Neural progenitor cell (in vitro differentiated cells): ENCODE measurements at regions not wholly inside any gene's neighbourhood (a gene's known extent, or its start where the extent isn't known, plus 50 kb on each side); places are given as distances from the start of the nearest gene placed in this dataset.

Experiments
- DNase-seq: peaks from one replicate; pipeline ENCODE4 v3.0.0-alpha.2; 2016; ENCODE audit warnings: low spot score
- H2AFZ ChIP-seq: fragments of 200-600 bp; sonication (generic); replicated peaks from 2 replicates; pipeline ENCODE4 v1.6.1; 2016; ENCODE audit warnings: antibody characterized with exemption
- H3F3A ChIP-seq: fragments of 200-600 bp; sonication (generic); 2 replicates; pipeline ENCODE4 v1.6.1; 2016; ENCODE audit warnings: antibody characterized with exemption, low read depth
- H3K27ac ChIP-seq: fragments of 200-600 bp; sonication (generic); 2 replicates; pipeline ENCODE4 v1.5.1; 2016; ENCODE audit warnings: mild to moderate bottlenecking
- H3K27me3 ChIP-seq: fragments of 200-600 bp; sonication (generic); 2 replicates; pipeline ENCODE4 v1.6.1; 2016; ENCODE audit warnings: mild to moderate bottlenecking, moderate library complexity
- H3K36me3 ChIP-seq: fragments of 200-600 bp; sonication (generic); 2 replicates; pipeline ENCODE4 v1.5.1; 2016
- H3K4me1 ChIP-seq: fragments of 200-600 bp; sonication (generic); 2 replicates; pipeline ENCODE4 v1.6.1; 2016; ENCODE audit warnings: mixed run types
- H3K4me2 ChIP-seq: fragments of 200-600 bp; sonication (generic); 2 replicates; pipeline ENCODE4 v1.6.1; 2016
- H3K4me3 ChIP-seq: fragments of 200-600 bp; sonication (generic); 2 replicates; pipeline ENCODE4 v1.5.1; 2016
- H3K79me2 ChIP-seq: fragments of 200-600 bp; sonication (generic); 2 replicates; pipeline ENCODE4 v1.6.1; 2016; ENCODE audit warnings: low read depth
- H3K9ac ChIP-seq: fragments of 200-600 bp; sonication (generic); 2 replicates; pipeline ENCODE4 v1.6.1; 2016
- H3K9me3 ChIP-seq: fragments of 200-600 bp; sonication (generic); 2 replicates; pipeline ENCODE4 v1.5.1; 2016; ENCODE audit warnings: low read depth
- H4K20me1 ChIP-seq: fragments of 200-600 bp; sonication (generic); 2 replicates; pipeline ENCODE4 v1.6.1; 2016; ENCODE audit warnings: low read depth
- H3K27ac Mint-ChIP-seq: 3 replicates; pipeline ENCODE4 v1.8.0; 2021; ENCODE audit warnings: mixed read lengths
- H3K27me3 Mint-ChIP-seq: 2 replicates; pipeline ENCODE4 v1.8.0; 2022; ENCODE audit warnings: low read depth, mild to moderate bottlenecking, inconsistent platforms, moderate library complexity, mixed read lengths; ENCODE audit not compliant: insufficient read depth
- H3K36me3 Mint-ChIP-seq: 3 replicates; pipeline ENCODE4 v1.8.0; 2021; ENCODE audit warnings: mixed read lengths
- H3K4me1 Mint-ChIP-seq: 3 replicates; pipeline ENCODE4 v1.8.0; 2021; ENCODE audit warnings: mixed read lengths
- H3K4me3 Mint-ChIP-seq: 3 replicates; pipeline ENCODE4 v1.8.0; 2021; ENCODE audit warnings: mild to moderate bottlenecking, moderate library complexity, mixed read lengths
- H3K9me3 Mint-ChIP-seq: 3 replicates; pipeline ENCODE4 v1.8.0; 2020; ENCODE audit warnings: mixed read lengths
- EZH2 ChIP-seq: fragments of 200-600 bp; sonication (generic); IDR thresholded peaks from 2 replicates; pipeline ENCODE4 v1.6.1; 2017; ENCODE audit warnings: antibody characterized with exemption, mild to moderate bottlenecking, moderate library complexity
- EZH2phosphoT487 ChIP-seq: fragments of 200-600 bp; sonication (generic); IDR thresholded peaks from 2 replicates; pipeline ENCODE4 v1.6.1; 2017; ENCODE audit warnings: antibody characterized with exemption
- TF ChIP-seq, protein P1 (sequence below): fragments of 200-600 bp; sonication (generic); IDR thresholded peaks from 2 replicates; pipeline ENCODE4 v1.5.1; 2017; ENCODE audit warnings: antibody characterized with exemption, mild to moderate bottlenecking

DNA sequence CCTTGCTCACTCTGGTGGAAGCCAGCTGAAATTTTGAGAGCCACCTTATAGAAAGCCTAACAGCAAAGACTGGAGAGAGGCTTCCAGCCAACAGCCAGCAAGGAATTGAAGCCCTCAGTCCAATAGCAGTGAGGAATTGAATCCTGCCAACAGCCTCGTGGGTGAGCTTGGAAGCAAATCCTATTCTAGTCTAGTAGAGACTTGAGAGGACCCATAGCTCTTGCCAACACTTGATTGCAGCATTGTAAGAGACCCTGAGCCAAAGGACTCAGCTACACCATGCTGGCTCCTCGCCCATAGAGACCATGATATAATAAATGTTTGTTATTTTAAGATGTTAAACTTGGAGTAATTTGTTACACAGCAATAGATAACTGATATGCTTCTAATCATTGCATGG, 403.0 kb upstream of the TNP1 start:
- H2AFZ ChIP-seq: no peak overlapping the region
- Mint-ChIP-seq H3K4me1 (no peaks in the 10 kb centered on the region), H3K36me3 (no peaks in the 10 kb centered on the region), H3K27ac (no peak overlapping the region), H3K27me3 (peaks cover 4% of the 10 kb centered on the region), H3K4me3 (no peak overlapping the region), H3K9me3 (peaks cover 21% of the 10 kb centered on the region)
- H3K4me3 ChIP-seq: no peak overlapping the region
- no peak overlapping the region for H3K9ac ChIP-seq
- H4K20me1 ChIP-seq: no peaks in the 10 kb centered on the region
- no peak overlapping the region for H3K27ac ChIP-seq
- H3K36me3 ChIP-seq: no peaks in the 10 kb centered on the region
- no peak for DNase-seq
- H3K4me2 ChIP-seq: no peak overlapping the region
- no peak for TF ChIP-seq EZH2
- TF ChIP-seq EZH2phosphoT487: no peak
- no peaks in the 10 kb centered on the region for H3K79me2 ChIP-seq
- H3K4me1 ChIP-seq: no peaks in the 10 kb centered on the region
- H3F3A ChIP-seq: no peaks in the 10 kb centered on the region
- H3K9me3 ChIP-seq: no peaks in the 10 kb centered on the region
- peaks cover 54% of the 10 kb centered on the region for H3K27me3 ChIP-seq

DNA sequence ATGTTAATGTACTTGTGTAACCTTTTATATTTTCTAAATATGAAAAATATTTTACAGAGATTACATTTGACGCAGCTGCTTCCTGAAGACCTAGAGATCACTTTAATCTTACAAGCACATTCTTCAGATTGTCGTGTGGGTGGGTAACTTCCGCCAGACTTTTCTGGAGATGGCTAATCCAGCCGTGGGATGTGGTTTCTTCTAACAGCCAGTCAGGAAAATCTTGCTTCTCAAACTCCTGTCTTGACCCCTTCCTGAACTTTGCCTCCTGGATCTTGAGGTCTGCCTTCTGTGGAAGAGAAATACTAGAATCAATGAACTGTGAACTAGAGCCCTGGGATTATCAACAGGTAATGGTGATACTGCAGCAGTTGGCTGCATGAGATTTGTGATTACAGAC, 401.6 kb upstream of the TNP1 start:
- Mint-ChIP-seq H3K4me3 (no peak overlapping the region), H3K9me3 (peaks cover 8% of the 10 kb centered on the region), H3K27me3 (no peaks in the 10 kb centered on the region), H3K36me3 (no peaks in the 10 kb centered on the region), H3K27ac (no peak overlapping the region), H3K4me1 (peaks cover 5% of the 10 kb centered on the region)
- no peak for DNase-seq
- Histone ChIP-seq H3K4me3 (no peak overlapping the region), H3K27me3 (peaks cover 42% of the 10 kb centered on the region), H3K36me3 (no peaks in the 10 kb centered on the region), H3K79me2 (no peaks in the 10 kb centered on the region), H3K27ac (no peak overlapping the region), H3K4me1 (peaks cover 2% of the 10 kb centered on the region), H3K4me2 (no peak overlapping the region), H3K9ac (no peak overlapping the region), H3K9me3 (no peaks in the 10 kb centered on the region), H2AFZ (no peak overlapping the region), H3F3A (peaks cover 1% of the 10 kb centered on the region), H4K20me1 (no peaks in the 10 kb centered on the region)
- TF ChIP-seq EZH2phosphoT487: no peak
- TF ChIP-seq, protein P1, sequence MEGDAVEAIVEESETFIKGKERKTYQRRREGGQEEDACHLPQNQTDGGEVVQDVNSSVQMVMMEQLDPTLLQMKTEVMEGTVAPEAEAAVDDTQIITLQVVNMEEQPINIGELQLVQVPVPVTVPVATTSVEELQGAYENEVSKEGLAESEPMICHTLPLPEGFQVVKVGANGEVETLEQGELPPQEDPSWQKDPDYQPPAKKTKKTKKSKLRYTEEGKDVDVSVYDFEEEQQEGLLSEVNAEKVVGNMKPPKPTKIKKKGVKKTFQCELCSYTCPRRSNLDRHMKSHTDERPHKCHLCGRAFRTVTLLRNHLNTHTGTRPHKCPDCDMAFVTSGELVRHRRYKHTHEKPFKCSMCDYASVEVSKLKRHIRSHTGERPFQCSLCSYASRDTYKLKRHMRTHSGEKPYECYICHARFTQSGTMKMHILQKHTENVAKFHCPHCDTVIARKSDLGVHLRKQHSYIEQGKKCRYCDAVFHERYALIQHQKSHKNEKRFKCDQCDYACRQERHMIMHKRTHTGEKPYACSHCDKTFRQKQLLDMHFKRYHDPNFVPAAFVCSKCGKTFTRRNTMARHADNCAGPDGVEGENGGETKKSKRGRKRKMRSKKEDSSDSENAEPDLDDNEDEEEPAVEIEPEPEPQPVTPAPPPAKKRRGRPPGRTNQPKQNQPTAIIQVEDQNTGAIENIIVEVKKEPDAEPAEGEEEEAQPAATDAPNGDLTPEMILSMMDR: no peak
- no peak for TF ChIP-seq EZH2

DNA sequence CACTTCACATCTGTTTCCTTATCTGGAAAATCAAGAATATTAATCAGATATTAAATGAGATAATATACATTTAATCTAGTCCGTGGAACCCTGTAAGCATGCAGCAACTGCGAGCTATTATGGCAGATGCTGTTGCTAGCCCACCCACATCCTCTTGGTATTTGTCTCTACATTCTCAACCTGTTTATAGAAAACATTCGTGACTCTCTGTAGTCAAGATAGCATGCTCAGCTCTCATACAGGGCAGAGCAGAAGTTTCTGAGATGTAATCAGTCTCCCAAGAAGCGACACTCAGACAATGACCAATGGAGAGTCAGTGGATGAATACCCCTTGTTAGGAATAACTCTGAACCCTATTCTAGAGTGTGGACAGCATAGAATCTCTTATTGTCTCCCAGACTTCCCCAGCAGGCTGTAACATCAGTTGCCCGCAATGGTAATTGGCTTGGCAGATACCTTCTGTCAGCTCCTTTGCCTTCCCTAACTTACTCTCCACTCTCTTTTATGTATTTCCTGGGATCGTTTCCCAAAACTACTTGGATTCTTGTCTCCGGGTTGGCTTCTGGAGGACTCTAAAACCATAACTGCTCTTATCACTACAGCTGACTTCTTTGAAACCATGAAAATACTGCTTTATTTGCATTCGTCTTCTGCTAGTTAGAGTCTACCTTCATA, 400.7 kb upstream of the TNP1 start:
- no peaks in the 10 kb centered on the region for H3K27me3 Mint-ChIP-seq
- no peak overlapping the region for H3K27ac Mint-ChIP-seq
- H3K27me3 ChIP-seq: peaks cover 35% of the 10 kb centered on the region
- no peak overlapping the region for H2AFZ ChIP-seq
- H3K36me3 Mint-ChIP-seq: no peaks in the 10 kb centered on the region
- no peak overlapping the region for H3K27ac ChIP-seq
- peaks cover 9% of the 10 kb centered on the region for H3F3A ChIP-seq
- H3K9ac ChIP-seq: no peak overlapping the region
- no peaks in the 10 kb centered on the region for H4K20me1 ChIP-seq
- H3K36me3 ChIP-seq: no peaks in the 10 kb centered on the region
- H3K4me1 ChIP-seq: peaks cover 11% of the 10 kb centered on the region
- H3K4me2 ChIP-seq: no peak overlapping the region
- peaks cover 14% of the 10 kb centered on the region for H3K4me1 Mint-ChIP-seq
- no peak for DNase-seq
- no peaks in the 10 kb centered on the region for H3K79me2 ChIP-seq
- no peak overlapping the region for H3K4me3 ChIP-seq
- peaks cover 4% of the 10 kb centered on the region for H3K9me3 Mint-ChIP-seq
- TF ChIP-seq EZH2: no peak
- TF ChIP-seq, protein P1: no peak
- no peak for TF ChIP-seq EZH2phosphoT487
- H3K4me3 Mint-ChIP-seq: no peak overlapping the region
- no peaks in the 10 kb centered on the region for H3K9me3 ChIP-seq

DNA sequence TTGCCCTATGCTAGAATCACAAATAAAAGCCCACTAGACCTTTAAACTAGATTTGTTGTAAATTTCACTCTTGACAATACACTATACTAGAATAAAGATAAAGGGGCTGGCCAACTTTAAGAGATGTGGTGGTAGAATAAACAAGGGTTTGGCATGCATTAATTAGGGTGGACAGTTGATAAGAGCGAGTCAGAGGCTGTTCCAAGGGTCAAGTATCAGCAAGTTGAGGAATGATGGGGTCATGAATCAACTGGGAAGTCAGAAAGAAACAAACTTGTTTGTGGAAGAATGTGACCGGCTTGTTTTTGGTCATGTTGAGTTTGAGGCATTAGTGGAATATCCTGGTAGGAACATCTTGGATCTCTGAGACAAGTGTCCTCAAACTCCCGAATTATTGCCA, 398.3 kb upstream of the TNP1 start:
- Histone ChIP-seq H3K27me3 (peaks cover 14% of the 10 kb centered on the region), H3K9me3 (no peaks in the 10 kb centered on the region), H3K27ac (no peak overlapping the region), H3F3A (peaks cover 9% of the 10 kb centered on the region), H3K4me2 (no peak overlapping the region), H3K4me3 (no peak overlapping the region), H3K9ac (no peak overlapping the region), H4K20me1 (no peaks in the 10 kb centered on the region), H3K79me2 (no peaks in the 10 kb centered on the region), H2AFZ (no peak overlapping the region), H3K4me1 (peaks cover 11% of the 10 kb centered on the region), H3K36me3 (no peaks in the 10 kb centered on the region)
- TF ChIP-seq EZH2: no peak
- no peak for TF ChIP-seq EZH2phosphoT487
- TF ChIP-seq, protein P1: no peak
- no peak overlapping the region for H3K27ac Mint-ChIP-seq
- H3K36me3 Mint-ChIP-seq: no peaks in the 10 kb centered on the region
- peaks cover 2% of the 10 kb centered on the region for H3K9me3 Mint-ChIP-seq
- no peak overlapping the region for H3K4me3 Mint-ChIP-seq
- peaks cover 3% of the 10 kb centered on the region for H3K27me3 Mint-ChIP-seq
- no peak for DNase-seq
- peaks cover 16% of the 10 kb centered on the region for H3K4me1 Mint-ChIP-seq
